ENCODE measurements at regions not wholly inside any gene's neighbourhood (a gene's known extent, or its start where the extent isn't known, plus 50 kb on each side); places are given as distances from the start of the nearest gene placed in this dataset.

DNA sequence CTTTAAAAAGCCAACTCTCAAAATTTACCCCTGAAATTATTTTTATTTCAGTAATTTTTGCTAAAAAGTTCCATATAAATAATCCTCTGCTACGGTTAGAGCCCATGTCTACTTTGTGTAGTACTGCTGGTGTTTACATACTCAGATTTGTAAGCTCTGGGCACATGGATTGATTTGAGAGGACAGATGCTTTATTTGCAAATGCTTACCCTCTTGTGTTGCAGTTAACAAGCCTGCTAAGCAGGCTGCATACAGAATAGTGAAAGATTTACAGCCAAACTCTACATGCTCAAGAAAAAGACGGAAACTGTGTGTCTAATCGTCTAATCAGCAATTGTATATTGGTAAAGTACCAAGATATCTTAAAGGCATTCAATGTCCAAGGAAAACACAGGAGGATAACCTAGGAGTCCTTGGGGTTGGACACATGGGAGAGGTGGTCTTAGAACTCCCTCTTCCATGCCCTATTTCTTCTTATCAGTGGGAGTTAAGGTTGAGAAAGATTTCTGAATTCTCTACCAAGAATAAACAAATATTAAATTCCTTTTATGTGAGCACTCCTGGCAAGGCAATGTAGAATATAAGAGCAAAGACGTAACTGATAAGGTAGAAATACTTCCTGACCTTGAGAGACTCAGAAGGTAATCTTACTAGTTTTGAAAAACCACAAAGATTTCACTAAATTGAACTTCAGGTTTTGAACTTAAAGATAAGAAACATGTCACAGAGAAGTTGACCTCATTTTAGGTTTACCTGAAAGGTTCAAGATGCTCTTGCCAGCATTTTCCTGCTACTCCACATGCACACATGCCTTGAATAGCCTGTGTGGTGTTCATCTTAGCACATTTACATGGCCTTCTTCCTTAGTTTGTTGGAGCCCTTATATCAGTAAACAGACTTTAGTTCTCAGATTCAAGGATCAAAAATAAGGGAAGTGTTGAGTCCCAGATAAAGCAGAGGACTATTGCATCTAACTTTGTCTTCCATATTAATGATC is 1216.5 kb downstream of the SORCS3 start:
- Mint-ChIP-seq H3K4me1 (peaks cover 8% of the 10 kb centered on the region; the same call in 1 of the 2 replicates), H3K4me3 (no peak overlapping the region), H3K27ac (no peak overlapping the region), H3K9me3 (no peaks in the 10 kb centered on the region), H3K27me3 (ENCODE audit: low read depth) (no peaks in the 10 kb centered on the region), H3K36me3 (no peaks in the 10 kb centered on the region)
- ATAC-seq, result no peak
- DNase-seq (ENCODE audit: low spot score), result no peak
- no peak for TF ChIP-seq FOXK1 (CRISPR knock-in tag; IDR thresholded peaks at IDR 0.05)
- TF ChIP-seq, protein P1, sequence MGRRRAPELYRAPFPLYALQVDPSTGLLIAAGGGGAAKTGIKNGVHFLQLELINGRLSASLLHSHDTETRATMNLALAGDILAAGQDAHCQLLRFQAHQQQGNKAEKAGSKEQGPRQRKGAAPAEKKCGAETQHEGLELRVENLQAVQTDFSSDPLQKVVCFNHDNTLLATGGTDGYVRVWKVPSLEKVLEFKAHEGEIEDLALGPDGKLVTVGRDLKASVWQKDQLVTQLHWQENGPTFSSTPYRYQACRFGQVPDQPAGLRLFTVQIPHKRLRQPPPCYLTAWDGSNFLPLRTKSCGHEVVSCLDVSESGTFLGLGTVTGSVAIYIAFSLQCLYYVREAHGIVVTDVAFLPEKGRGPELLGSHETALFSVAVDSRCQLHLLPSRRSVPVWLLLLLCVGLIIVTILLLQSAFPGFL (CRISPR knock-in tag; IDR thresholded peaks at IDR 0.05; ENCODE audit: borderline replicate concordance), result no peak
- TF ChIP-seq, protein P2, sequence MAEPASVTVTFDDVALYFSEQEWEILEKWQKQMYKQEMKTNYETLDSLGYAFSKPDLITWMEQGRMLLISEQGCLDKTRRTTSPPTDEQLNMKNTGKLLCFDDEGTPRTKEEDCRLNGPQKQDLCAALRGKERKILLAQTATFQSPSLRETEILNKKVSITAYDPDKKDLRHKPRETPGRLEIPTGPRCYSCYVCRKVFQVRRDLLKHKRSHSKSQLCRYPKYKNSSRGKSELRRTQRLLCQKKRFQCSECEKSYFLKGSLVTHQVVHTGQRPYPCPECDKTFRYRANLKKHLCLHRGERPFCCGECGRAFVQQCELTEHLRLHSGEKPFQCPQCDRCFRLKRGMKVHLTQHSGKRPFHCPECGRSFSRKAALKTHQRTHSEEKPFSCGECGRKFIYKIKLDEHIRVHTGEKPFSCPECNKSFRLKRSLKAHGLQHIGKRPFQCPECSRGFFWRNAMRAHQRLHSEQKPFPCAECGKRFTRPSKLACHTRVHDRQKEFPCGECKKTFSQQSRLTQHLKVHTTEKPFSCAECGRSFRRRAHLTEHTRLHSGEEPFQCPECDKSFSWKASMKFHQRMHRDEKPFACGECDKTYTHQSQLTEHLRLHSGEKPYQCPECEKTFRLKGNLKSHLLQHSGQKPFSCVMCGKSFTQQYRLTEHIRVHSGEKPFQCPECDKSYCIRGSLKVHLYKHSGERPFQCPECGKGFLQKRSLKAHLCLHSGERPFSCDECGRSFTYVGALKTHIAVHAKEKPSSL (CRISPR knock-in tag; conservative IDR thresholded peaks at IDR 0.05), result no peak
- TF ChIP-seq NFYB (CRISPR knock-in tag; conservative IDR thresholded peaks at IDR 0.05; ENCODE audit: low read depth), result no peak
- no peak for TF ChIP-seq GABPB1 (CRISPR knock-in tag; IDR thresholded peaks at IDR 0.05)
- TF ChIP-seq ZNF396 (CRISPR knock-in tag; IDR thresholded peaks at IDR 0.05; ENCODE audit: borderline replicate concordance), result no peak
- TF ChIP-seq ESRRA (CRISPR knock-in tag; IDR thresholded peaks at IDR 0.05; ENCODE audit: borderline replicate concordance), result no peak
- no peak for TF ChIP-seq ZNF263 (CRISPR knock-in tag; IDR thresholded peaks at IDR 0.05; ENCODE audit: low read depth)
- no peak for TF ChIP-seq HMGA2 (CRISPR knock-in tag; IDR thresholded peaks at IDR 0.05)
- TF ChIP-seq SMAD3 (CRISPR knock-in tag; IDR thresholded peaks at IDR 0.05; ENCODE audit: borderline replicate concordance), result no peak
- TF ChIP-seq, protein P3, sequence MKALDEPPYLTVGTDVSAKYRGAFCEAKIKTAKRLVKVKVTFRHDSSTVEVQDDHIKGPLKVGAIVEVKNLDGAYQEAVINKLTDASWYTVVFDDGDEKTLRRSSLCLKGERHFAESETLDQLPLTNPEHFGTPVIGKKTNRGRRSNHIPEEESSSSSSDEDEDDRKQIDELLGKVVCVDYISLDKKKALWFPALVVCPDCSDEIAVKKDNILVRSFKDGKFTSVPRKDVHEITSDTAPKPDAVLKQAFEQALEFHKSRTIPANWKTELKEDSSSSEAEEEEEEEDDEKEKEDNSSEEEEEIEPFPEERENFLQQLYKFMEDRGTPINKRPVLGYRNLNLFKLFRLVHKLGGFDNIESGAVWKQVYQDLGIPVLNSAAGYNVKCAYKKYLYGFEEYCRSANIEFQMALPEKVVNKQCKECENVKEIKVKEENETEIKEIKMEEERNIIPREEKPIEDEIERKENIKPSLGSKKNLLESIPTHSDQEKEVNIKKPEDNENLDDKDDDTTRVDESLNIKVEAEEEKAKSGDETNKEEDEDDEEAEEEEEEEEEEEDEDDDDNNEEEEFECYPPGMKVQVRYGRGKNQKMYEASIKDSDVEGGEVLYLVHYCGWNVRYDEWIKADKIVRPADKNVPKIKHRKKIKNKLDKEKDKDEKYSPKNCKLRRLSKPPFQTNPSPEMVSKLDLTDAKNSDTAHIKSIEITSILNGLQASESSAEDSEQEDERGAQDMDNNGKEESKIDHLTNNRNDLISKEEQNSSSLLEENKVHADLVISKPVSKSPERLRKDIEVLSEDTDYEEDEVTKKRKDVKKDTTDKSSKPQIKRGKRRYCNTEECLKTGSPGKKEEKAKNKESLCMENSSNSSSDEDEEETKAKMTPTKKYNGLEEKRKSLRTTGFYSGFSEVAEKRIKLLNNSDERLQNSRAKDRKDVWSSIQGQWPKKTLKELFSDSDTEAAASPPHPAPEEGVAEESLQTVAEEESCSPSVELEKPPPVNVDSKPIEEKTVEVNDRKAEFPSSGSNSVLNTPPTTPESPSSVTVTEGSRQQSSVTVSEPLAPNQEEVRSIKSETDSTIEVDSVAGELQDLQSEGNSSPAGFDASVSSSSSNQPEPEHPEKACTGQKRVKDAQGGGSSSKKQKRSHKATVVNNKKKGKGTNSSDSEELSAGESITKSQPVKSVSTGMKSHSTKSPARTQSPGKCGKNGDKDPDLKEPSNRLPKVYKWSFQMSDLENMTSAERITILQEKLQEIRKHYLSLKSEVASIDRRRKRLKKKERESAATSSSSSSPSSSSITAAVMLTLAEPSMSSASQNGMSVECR (CRISPR knock-in tag; IDR thresholded peaks at IDR 0.05; ENCODE audit: borderline replicate concordance), result no peak
- TF ChIP-seq FOXP1 (CRISPR knock-in tag; IDR thresholded peaks at IDR 0.05; ENCODE audit: borderline replicate concordance), result no peak
- no peak for TF ChIP-seq USF2 (CRISPR knock-in tag; IDR thresholded peaks at IDR 0.05)
- TF ChIP-seq NFE2L1 (CRISPR knock-in tag; IDR thresholded peaks at IDR 0.05), result no peak
- TF ChIP-seq, protein P4, sequence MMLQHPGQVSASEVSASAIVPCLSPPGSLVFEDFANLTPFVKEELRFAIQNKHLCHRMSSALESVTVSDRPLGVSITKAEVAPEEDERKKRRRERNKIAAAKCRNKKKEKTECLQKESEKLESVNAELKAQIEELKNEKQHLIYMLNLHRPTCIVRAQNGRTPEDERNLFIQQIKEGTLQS (CRISPR knock-in tag; conservative IDR thresholded peaks at IDR 0.05), result no peak
- TF ChIP-seq RELA (CRISPR knock-in tag; IDR thresholded peaks at IDR 0.05; ENCODE audit: borderline replicate concordance), result no peak
- POLR2A ChIA-PET, result no interaction called here
- CTCF ChIA-PET, result no interaction called here
